GM11168 (cell line): ENCODE measurements at regions not wholly inside any gene's neighbourhood (a gene's known extent, or its start where the extent isn't known, plus 50 kb on each side); places are given as distances from the start of the nearest gene placed in this dataset.

Experiments
- in situ Hi-C: fragments of 300-500 bp; cut with MboI; formaldehyde crosslinking; loops from one replicate; pipeline ENCODE4 v1.12.0; 2022; ENCODE audit warnings: low sequenced_read_pairs; ENCODE audit not compliant: unreplicated experiment

DNA sequence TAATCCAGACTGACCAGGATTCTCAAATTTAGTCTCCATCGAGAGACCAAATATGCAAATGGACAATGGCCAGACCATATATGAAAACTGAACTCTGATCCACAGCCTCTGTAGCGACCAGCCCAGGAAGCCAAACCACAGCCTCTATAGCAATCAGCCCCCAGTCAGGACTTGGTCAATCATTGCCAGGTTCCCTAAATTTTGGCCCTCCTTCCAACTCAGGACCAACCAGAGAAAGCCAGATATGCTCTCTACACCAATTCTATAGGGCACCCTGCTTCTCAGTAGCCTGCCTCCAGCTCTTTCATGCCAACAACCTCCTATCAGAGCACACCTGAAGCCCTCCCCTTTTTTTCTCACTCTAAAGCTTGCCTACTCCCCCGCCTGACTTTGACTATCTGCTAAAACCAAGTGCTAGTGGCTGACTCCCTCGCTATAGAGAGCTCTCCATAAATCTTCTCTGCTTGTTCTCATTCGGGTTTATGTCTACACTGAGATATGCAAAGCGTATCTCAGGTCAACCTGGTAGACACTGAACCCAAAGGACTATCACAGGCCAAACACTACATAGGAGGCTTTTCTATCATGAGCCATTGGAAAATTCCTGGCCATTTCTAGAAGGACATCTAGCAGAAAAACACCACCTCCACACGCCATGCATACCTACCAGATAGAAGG is 110.5 kb upstream of the FUT8 start:
- in situ Hi-C loops = no loop called here

DNA sequence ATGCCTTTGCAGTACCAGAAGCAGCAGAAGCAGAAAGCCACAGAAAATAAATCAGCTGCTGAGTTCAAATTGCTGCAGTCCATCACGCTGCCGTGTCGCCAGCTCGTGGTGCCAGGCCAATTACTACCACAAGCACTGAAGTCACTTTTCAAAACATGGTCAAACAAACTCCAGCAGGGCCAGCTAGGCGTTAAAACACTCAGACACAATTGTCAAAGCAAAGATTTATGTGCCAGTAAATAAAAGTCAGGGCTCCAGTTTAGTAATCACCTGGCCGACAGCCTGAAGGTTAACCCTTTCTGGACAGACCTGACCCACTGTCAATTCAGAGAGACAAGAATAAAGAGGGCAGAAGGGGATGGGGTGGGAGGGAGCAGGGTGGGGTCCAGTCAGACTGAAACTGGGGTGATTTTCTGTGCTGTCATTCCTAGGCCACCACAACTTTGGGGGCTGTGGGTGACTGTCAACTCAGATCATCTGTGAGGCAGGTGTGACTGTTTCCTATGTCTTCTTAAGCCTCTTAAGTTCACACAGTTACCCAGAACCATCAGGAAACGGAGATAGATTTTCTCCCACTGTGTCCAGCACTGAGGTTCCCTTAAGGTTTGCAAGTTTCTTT is 109.8 kb upstream of the FUT8 start:
- in situ Hi-C loops = no loop called here

GRCh38 chr14:65303190-65303898 is 109.2 kb upstream of the FUT8 start:
- in situ Hi-C loops = no loop called here

- in situ Hi-C loops = no loop called here
Observed at GRCh38 chr14:65303899-65304222, 108.7 kb upstream of the FUT8 start.

- in situ Hi-C loops = no loop called here
Observed at GRCh38 chr14:65304239-65304638, 108.3 kb upstream of the FUT8 start.

DNA sequence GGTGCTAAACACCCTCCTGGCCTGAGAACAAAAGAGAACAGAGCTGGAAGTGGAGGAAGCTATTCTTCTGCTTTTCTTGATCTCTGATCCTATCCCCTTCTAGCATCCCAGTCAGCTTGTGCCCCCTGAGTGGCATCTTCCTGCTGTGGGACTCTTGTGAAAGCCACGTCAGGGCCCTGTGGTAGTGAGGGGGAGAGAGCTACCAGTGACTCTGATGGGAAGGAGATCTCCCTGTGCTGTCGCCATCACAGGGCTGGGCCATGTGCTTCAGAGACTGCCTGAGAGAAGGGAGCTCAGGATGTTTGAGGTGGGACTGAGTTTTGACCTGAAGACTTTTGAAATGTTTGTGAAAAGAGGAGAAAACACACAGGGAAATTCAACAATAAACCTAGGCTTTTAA is 107.6 kb upstream of the FUT8 start:
- in situ Hi-C loops = no loop called here

GRCh38 chr14:65308536-65308935 is 104.0 kb upstream of the FUT8 start:
- in situ Hi-C loops = no loop called here

GRCh38 chr14:65310568-65310967 is 102.0 kb upstream of the FUT8 start:
- in situ Hi-C loops = no loop called here

DNA sequence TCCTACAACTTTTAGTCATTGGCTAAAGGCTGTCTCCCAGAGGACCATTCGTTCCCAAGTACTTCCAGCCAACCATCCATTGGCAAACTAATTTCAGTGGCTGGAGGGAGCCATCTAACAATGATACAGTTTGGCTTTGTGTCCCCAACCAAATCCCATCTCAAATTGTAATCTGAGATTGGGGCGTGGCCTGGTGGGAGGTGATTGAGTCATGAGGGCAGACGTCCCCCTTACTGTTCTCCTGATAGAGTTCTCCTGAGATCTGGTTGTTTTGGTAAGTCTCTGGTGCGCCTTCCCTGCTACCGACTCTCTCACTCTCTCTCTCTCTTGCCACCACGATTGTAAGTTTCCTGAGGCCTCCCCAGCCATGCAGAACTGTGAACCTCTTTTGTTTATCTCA is 99.7 kb upstream of the FUT8 start:
- in situ Hi-C loops = no loop called here

GRCh38 chr14:65318636-65319506 is 93.7 kb upstream of the FUT8 start:
- in situ Hi-C loops = no loop called here

GRCh38 chr14:65320661-65321308 is 91.7 kb upstream of the FUT8 start:
- in situ Hi-C loops = no loop called here

DNA sequence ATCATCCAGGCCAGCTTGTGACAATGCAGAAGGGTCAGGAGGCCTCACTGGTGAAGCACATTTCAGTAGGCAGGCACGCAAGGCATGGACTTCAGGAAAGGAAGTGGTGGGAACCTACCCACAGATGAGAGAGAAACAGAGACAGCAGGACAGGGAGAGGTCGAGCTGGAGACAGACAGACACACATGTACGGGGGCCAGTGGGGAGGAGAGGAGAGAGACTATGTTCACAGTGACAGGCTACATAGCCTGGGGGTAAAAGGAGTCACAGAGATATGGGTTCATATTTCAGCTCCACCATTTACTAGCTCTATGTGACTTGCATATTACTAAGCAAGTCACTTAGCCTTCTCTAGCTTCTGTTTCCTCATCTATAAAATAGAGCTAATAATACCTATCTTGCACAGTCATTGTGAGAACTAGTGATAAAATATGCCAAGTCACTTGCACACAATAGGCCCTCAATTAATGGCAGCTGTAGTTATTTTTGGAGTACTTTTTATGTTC is 91.1 kb upstream of the FUT8 start:
- in situ Hi-C loops = no loop called here

DNA sequence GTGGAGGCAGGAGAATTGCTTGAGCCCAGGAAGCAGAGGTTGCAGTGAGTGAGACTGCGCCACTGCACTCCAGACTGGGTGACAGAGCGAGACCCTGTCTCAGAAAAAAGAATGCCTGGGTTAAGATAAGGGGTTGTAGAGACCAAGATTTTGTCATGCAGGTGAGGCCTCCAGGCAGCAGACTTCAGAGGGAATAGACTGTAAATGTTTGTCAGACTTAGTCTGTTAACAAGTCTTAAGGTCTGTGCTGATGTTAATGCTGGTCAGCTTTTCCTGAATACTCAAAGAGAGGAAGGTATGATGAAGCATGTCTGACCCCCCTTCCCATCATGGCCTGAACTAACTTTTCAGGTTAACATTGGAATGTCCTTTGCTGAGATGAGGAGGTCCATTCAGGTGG is 83.0 kb upstream of the FUT8 start:
- in situ Hi-C loops = no loop called here

- in situ Hi-C loops = no loop called here
Observed at GRCh38 chr14:65329911-65330310, 82.6 kb upstream of the FUT8 start.

GRCh38 chr14:65330416-65330815 is 82.1 kb upstream of the FUT8 start:
- in situ Hi-C loops = no loop called here

- in situ Hi-C loops = no loop called here
Observed at GRCh38 chr14:65331652-65332051, 80.9 kb upstream of the FUT8 start.

DNA sequence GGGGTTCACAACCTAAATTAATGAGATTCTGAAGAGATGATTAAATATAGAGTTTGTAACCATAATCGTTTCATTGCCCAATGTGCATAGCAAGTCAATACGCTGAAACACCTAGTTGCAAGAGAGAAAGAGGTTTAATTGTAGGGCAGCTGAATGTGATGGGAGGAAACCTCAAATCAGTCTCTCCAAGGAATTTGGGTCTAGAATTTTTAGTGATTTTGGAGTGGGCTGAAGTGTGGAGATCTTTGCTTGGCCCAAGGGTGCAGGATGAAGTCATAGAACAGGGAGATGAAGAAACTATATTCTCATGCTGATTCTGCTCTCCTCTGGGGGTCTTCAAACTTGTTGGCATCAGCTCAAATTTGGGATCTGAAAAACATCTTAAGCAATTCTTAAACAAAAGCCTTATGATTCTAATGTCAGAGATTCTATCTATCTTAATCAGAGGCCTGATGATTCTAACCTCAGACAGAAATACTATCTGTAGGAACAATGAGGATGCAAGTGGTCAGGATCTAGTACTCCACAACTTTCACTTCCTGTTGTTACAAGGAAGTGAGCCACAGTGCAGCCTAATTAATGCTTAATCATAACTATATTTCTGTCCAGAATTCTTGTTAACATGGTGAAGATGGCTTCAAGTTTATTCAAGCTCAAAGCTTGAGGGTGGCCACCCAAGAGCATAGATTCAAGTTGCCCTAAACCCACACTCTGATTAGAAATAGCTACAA is 80.2 kb upstream of the FUT8 start:
- in situ Hi-C loops = no loop called here

- in situ Hi-C loops = no loop called here
Observed at GRCh38 chr14:65333943-65334687, 78.4 kb upstream of the FUT8 start.
